HCEC 1CT (cell line): ENCODE measurements at regions not wholly inside any gene's neighbourhood (a gene's known extent, or its start where the extent isn't known, plus 50 kb on each side); places are given as distances from the start of the nearest gene placed in this dataset.
A peak's percentile ranks its signal among the peaks of the same experiment; 100 is the strongest.
"Not testable (repeated sequence)": the region's sequence is repeated elsewhere in the genome, so short reads cannot be mapped to it uniquely, and the experiment has no call there.

Source experiments
- DNase-seq: peaks from one replicate; pipeline ENCODE4 v3.0.0-alpha.2; 2017

DNA sequence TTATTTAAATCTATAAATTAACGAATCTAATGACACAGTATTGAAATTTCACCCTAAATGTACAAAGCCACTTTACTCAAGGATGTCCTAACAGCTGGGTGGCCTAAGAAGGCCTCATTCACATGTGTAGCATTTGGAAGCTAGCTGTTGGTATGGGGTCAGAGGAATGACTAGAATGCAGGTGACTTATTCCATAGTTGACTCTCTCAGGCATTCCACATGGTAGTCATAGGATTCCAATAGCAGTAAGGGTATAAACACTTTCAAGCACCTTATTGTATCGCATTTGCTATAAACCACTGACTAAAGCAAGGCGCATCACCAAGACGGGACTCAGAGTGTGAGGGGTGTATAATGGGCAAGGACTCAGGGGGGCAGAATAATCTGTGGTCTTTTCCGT lies 294.8 kb upstream of the EPHA3 start:
- DNase-seq: no peak

DNA sequence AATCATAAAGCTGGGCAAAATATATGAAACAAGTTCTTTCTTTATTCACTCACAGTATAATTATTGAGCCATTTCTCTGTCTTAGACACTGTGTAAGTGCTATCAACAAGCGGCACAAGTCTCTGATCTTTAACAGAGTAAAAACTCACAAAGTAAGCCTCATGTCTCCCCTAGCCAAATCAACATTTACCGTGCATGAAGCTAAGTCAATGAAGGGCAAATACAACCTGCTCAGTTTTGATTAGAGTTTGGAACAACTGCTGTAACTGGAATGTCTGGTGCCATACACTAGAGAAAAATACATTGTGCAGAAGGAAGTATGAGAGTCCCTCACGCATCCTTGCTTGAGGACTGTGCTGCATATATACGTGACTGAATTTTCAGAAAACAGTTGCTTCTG lies 291.0 kb upstream of the EPHA3 start:
- DNase-seq: no peak

DNA sequence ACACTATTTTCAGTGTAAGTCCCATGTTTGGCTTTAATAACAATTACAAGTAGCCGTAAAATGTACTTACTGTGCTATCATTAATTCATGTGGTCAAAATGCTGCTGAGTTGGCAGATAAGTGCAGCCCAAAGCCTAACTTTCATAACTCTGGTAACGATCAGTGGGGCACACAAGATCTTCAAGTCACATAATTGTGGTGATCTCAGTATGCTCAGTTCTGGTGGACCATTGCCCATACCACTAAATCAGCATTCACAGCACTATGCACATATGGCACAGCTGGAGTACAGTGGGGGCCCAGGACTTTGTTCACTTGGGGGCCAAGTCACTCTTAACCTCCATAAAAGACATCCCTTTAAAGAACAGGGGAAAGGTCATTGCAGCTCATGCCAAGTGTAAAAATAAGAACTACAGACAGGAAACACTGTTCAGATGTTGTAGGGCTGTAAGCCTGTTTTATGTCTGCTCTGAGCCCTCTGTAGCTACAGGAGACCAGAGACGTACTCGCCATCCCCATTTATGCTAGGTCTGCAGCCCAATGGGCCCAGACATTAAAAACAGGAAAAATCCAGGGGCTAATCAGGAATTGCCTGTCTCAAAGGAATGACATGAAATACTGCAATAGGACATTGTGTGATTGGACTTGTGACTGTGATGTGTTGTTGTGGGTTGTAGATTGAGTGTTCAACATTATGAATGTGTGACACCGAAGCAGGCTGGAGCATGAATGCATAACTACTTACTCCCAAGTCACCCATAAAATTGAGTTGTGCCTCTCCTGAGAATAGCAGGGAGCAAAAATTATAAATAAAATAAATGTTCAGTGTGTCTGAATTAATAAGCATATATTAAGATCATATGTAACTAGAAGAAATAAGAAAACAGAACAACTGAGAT lies 282.5 kb upstream of the EPHA3 start:
- DNase-seq: no peak

DNA sequence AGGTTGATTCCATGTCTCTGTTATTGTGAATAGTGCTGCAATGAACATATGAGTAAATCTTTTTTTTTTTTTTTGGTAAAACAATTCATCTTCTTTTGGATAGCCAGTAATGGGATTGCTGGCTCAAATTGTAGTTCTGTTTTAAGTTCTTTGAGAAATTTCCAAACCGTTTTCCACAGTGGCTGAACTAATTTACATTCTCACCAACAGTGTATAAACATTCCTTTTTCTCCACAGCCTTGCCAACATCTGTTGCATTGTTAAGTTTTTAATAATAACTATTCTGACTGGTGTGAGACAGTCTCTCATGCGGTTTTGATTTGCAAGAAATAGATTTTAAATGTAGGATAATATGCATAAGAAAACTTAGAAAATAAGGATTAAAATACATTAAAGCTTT lies 279.0 kb upstream of the EPHA3 start:
- no peak for DNase-seq

DNA sequence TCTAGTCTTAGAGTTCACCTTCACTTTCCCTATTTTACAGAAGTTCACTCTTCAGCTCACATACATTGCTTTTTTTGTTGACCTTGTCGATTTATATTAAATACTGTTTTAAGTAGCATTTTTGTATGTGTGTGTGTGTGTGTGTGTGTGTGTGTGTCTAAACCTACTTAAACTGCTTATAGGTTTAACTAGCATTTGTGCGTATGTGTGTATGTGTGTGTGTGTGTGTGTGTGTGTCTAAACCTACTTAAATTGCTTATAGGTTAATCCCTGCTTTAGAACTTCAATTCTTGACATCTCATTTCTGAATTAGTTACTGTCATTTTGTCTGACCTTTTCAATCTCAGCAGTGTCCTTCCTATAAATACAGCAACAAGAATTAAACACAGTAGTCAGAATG lies 254.8 kb upstream of the EPHA3 start:
- no peak for DNase-seq

DNA sequence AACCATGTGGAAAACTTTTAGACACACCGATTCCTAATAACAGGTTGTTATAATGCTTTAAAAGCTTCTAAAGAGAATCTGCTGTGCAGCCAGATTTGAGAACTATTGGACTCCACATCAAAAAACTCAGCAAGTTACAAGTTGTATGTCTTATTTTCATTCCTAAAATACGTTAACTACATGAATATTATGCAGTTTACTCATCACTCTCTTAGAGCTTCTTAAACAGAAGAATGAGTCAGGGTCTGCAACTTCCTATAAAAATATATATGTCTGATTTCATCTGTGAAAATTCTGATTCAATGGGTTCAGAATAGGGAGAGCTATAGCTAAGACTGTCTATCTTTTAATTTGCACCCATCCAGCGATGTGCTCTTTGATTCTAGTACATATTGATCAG lies 244.2 kb upstream of the EPHA3 start:
- DNase-seq: no peak

DNA sequence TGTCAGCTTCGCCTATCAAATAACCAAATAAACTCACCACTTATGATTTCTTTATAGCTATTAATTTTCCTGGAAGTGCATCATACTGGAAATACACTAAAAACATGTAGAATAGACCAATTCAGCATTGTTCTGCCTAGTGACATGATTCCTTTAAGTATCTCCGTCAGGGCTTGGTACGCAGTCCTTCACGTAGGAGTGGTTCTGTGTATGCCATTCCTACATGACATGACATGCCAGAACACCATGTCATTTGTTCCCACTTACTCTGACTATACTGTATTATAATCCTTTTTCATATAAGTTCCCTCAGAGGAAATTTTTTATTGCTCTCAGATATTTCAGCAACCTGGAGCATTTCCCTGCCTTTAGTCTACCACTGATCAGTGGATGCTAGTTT lies 230.7 kb upstream of the EPHA3 start:
- DNase-seq: no peak

DNA sequence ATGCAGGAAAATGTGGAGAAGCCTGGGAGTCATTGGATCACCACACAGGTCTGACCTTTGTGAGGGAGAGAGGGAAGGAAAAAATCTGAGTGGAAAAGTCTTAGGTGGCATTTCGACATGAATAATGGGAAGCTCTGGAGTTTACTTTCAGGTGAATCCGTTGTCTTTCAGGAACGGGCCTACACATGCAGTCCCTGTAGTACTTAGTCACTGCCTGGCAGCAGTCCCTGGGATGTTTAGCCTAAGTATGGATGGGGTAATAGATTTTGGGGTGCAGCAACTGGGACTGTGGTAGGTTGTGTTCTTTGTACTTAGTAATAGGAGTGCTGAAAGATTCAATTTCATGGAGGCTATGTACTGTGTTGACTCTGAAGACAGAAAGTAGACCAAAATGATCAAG lies 227.5 kb upstream of the EPHA3 start:
- no peak for DNase-seq

DNA sequence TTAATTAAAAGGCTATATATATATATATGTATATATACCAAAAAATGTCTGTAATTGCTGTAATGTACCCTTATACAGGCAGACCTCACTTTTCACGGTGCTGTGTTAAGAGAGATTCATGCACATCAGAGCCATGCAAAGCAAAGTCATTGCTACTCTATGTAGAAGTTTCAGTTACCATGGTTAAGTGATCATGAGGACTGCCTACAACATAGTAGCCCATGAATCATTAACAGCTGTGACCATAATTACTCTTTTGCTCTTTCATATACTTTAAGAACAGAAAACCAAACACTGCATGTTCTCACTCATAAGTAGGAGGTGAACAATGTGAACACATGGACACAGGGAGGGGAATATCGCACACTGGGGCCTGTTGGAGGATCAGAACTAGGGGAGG lies 225.3 kb upstream of the EPHA3 start:
- DNase-seq: no peak

DNA sequence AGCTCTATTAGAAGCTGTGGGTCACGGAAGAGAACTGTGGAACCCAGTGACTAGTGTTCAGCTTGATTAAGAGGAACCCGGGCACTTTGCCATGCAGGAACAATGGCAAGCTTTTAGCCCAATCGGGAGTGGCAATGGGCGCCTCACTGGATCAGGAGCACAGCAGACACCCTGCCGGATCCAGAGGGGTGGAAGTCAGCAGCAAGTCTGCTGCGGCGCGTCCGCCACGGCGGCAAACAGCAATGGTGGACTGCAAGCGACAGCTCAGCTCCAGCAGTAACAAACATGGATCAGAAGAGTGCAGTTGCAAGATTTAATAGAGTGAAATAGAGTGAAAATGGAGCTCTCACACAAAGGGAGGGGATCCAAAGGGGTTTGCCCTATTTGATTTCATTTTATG lies 220.8 kb upstream of the EPHA3 start:
- not testable (repeated sequence) for DNase-seq

DNA sequence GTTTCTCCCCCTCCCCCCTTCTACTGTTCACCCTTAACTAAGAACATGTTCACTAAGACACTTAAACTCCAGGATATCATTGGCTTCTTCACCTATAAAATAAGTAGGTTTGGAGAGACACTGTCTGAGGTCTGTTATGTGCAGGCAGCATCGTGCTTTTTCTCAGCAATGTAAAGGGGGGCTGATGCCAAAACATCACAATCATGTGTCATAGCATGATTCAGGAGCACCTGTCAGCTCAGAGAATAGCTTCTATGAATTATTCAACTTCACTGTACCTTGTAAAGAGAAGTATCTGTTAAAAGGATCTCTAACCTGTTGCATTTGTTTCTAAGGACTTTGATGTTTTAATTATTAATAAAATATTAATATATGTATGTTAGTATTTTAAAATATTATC lies 211.4 kb upstream of the EPHA3 start:
- DNase-seq: no peak

DNA sequence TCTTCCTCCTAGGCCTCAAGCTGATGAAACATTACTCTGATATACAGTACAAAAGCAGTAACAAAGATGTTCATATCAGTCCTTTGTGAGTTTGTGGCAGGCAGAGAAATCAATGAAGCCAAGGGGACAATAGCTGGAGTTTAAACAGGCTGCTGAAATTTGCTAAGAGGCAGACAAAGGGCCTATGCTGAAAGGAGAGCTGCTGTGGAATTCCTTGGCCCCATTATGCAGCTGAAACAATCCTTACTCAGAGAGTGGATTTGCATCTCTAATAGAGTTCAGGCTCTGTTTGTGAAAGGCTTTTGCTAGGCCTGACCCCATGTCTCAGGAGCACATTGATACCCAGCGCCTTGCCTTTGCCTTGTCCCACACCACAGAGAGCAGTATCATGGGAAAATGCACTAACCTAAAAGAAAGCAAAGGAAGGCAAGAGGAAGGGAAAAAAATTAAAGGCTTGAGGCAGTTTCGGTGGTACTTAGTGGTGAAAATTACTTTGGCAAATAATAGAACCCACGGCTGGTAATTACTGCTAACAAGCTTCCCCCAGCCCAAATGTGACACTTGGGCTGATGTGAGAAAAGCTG lies 195.0 kb upstream of the EPHA3 start:
- DNase-seq: no peak

DNA sequence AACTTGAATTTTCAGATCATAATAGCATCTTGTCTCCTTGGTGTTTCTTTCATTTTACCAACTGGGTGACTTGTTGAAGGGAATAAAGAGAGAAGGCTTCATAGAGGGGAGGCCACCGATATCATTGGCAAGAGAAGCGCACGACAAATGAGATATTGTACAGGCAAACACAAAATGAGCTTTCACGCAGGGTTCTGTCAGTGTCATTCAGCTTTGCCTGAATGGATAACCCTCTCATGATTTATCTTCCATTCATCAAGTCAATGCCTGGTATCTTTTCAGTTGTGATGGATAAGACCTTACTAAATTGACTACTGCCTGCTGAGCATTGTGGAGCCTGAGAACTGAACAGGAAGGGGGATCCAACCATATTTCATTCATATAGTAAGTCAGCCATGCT lies 188.6 kb upstream of the EPHA3 start:
- no peak for DNase-seq

DNA sequence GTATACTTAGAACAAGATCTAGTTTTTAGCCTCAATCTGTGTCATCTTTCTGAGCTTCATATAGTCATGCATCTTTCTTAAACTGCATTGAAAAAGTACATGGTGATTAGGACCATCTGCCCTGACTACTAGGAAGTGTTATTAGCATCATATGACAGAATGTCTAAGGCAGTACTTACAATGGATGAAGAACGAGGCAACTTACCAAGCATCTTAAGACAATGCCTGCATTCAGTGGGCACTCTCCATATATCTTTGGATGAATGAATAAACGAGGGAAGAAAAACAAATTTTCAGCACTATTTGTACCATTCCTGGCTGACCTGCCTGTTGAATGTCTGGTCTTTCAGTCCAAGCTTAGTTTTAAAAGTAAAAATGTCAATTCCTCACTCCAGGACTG lies 185.4 kb upstream of the EPHA3 start:
- DNase-seq: no peak

DNA sequence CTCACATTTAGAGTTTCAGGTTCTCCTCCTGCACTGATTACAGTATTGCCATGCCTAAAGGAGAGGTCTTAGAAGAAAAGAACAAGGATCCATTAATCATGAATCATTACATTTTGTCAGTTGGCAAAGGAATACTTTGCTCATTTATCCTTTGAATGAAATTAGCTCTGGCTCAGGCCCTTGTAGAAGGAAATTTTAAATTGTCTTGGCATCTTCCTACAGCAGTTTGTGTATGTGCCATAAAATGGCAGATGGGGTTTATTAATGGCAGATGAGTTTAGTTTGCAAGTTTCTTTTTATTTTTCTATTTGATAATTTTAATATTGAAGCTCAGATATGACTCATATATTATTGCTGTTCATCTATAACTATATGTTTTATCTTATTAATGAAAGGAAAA lies 181.2 kb upstream of the EPHA3 start:
- DNase-seq: no peak

DNA sequence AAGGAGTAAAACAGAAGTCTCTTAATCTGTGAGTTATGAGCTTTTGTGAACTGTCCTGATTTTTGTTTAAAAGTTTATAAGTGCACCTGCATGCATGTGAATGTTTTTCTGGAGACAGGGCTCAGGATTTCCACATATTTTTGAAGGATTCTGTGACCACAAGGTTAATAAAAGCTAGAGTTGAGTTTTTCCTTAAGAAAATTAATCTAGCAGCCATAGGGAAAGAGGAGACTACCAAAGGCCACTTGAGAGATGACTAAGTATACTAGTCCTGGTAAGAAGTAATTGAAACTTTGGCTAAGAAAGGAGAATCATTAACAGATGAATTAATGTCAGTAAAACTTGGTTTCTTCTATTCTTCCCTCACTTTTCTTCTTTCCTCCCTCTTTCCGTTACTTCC lies 176.8 kb upstream of the EPHA3 start:
- DNase-seq: no peak

DNA sequence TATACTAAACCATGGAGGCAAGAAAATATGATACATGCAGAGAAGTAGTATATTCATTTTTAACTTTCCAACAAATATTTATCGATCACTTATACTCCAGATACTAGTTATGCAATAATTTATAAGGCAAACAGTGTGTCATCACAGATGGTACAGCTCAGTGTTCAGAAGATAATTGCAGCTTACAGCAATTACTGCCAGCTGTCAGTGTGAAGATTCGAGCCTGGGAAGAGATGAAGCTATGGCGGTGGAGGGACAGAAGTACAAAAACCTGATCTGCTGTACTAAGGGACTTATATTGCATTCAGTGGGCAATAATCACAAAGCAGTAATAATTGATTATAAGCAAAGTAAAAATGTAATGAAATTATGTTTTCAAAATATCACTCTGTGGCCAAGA lies 170.6 kb upstream of the EPHA3 start:
- DNase-seq: no peak

DNA sequence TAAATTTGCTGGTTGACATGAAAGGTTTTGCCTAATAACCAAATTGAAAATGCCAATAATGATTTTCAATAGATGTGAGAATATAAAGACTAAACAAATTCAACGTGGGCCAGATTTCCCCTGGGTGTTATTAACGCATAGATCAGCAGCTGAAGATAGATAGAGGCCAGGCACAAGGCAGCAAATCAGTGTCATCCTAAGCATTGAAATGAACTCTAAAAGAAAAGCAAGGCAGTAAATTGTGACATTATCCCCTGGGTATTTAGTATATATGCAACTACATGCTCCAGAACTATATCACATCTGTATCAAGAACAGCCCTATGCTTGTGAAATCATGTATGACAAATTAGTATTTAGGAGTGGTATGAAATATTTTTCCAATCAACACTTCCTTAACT lies 167.1 kb upstream of the EPHA3 start:
- DNase-seq: no peak

DNA sequence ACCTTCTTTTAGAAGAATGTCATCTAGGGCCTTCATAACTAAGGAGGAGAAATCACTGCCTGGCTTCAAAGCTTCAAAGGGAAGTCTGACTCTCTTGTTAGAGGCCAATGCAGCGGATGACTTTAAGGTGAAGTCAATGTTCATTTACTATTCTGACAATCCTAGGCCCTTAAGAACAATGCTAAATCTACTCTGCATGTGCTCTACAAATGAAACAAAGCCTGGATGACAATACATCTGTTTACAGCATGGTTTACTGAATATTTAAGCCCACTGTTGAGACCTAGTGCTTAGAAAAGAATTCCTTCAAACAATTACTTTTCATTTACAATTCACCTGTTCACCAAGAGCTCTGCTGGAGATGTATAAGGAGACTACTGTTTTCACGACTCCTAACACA lies 160.4 kb upstream of the EPHA3 start:
- no peak for DNase-seq

DNA sequence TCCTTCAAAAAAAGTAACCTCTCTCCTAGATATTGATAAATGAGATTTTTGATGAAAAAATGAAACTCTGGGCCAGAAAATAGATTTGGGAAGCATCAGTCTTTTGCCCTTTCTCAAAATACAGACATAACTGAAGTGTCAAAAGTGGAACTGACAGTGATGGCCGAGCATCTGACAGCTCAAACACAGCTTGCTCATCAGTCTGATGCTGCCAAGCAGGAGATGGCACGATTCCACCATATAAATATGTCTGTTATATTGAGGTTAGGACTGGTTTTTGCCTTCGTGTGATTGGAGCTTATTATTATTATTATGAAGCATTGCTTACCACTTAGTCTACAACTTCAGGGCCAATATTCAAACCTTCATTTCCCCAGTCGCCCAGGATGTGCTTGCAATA lies 152.6 kb upstream of the EPHA3 start:
- no peak for DNase-seq

DNA sequence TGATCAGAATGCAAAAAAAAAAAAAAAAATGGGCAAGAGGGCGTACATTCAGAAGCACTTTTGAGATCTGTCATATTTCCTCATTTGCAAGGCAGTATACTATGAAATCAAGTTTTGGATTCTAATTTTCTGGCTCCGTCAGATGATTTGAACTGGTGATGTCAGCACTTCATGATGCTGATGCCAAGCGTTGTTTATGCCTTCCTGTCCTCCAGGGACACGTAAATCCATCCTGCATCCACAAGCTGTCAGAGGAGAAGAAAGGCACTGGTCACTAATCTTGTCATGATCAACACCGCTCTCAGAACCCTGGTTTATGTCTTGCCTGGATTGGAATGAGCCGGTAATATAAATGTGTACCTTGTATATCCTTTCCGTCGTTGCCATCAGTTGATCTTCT lies 152.1 kb upstream of the EPHA3 start:
- no peak for DNase-seq

DNA sequence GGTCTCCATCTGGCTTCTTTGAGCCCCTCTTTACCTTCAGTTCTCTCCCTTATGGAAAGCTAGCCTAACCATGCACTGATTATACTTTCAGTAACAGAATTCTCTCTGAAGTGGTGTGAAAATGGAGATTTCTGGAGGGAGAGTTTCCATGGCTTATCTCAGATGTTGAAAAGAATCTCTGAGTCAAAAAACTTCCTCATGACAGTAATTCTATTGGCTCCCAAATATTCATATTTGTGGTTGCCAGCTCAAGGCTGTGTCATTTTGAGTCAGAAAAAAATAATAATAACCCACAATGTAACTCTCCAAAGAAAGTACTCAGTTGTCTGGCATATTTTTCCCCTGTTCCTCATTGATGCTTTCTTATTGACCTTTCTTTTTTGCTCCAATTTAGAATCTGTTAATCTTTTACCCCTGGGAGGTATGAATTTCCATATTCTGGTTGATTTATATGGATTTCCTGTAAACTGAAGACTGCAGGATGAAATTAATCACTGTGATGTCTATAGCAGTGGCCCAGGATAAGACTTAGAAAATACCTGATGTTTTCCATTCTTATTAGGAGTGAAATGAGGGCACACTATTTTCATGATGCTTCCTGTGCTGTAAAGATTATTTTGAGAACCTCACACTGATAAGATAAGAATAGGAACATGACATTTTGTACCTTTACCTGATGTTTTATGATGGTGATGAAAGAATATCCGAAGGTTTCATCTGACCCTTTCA lies 149.5 kb upstream of the EPHA3 start:
- DNase-seq: peak; percentile 88

DNA sequence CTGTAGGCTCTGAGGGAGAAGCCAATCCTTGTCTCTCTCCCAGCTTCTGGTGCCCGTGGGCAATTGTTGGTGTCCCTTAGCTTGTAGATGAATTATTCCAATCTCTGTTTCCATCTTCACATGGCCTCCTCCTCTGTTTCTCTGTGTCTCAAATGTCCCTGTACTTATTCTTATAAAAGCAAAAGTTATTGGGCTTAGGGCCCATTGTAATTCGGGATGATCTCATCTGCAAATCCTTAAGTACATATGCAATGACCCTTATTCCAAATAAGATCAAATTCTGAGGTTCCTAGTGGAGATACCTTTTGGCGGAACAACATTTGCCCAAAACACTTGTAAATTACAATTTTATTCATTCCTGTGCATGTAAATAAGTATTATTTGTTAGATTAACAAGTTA lies 147.4 kb upstream of the EPHA3 start:
- no peak for DNase-seq

DNA sequence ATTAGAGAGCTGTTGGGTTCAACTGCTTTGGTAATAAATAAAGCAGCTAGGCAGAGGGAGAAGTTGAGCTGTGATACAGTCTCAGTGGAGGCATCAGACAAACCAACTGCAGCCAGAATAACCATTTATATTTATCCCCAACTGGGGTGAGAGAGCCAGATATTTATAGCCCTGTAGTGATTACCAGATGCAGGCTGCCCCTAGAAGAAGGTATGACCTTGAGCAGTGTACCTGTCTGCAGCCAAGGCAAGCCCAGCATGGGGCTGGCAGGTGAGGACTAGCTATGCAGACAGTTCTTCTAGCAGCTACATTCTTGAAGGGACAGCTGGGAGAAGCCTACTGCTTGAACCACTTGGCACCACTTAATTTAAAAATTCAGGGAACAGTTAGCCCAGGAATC lies 144.4 kb upstream of the EPHA3 start:
- no peak for DNase-seq
